Chondrocyte (in vitro differentiated cells): ENCODE measurements at regions not wholly inside any gene's neighbourhood (a gene's known extent, or its start where the extent isn't known, plus 50 kb on each side); places are given as distances from the start of the nearest gene placed in this dataset.

Source experiments
- DNase-seq: peaks from one replicate; pipeline ENCODE4 v3.0.0; 2021; ENCODE audit warnings: mixed read lengths, low spot score
- H3K27ac Mint-ChIP-seq: one replicate; pipeline ENCODE4 v1.8.0; 2021; ENCODE audit warnings: mild to moderate bottlenecking, moderate library complexity, mixed read lengths; ENCODE audit not compliant: unreplicated experiment
- H3K27me3 Mint-ChIP-seq: 2 replicates; pipeline ENCODE4 v1.8.0; 2021; ENCODE audit warnings: low read depth, mixed read lengths
- H3K36me3 Mint-ChIP-seq: 2 replicates; pipeline ENCODE4 v1.8.0; 2021; ENCODE audit warnings: low read depth, mixed read lengths
- H3K4me1 Mint-ChIP-seq: 2 replicates; pipeline ENCODE4 v1.8.0; 2021; ENCODE audit warnings: low read depth, mild to moderate bottlenecking, mixed read lengths
- H3K4me3 Mint-ChIP-seq: one replicate; pipeline ENCODE4 v1.8.0; 2021; ENCODE audit warnings: mild to moderate bottlenecking, moderate library complexity, mixed read lengths; ENCODE audit not compliant: unreplicated experiment
- H3K9me3 Mint-ChIP-seq: 2 replicates; pipeline ENCODE4 v1.8.0; 2021; ENCODE audit warnings: low read depth, mixed read lengths
- CTCF ChIP-seq: fragments of 200-600 bp; sonication (generic); IDR thresholded peaks from 2 replicates; pipeline ENCODE4 v1.5.0; 2021; ENCODE audit warnings: antibody characterized with exemption, mild to moderate bottlenecking, moderate library complexity

GRCh38 chr4:8779490-8779932, 92.1 kb downstream of the HMX1 start:
- no peaks in the 10 kb centered on the region for H3K27me3 Mint-ChIP-seq
- H3K27ac Mint-ChIP-seq = no peak overlapping the region
- TF ChIP-seq CTCF = no peak
- DNase-seq = no peak
- no peak overlapping the region for H3K4me3 Mint-ChIP-seq
- H3K4me1 Mint-ChIP-seq = no peaks in the 10 kb centered on the region
- H3K9me3 Mint-ChIP-seq = no peaks in the 10 kb centered on the region
- H3K36me3 Mint-ChIP-seq = no peaks in the 10 kb centered on the region

GRCh38 chr4:8778760-8779159, 92.9 kb downstream of the HMX1 start:
- H3K4me3 Mint-ChIP-seq = no peak overlapping the region
- H3K4me1 Mint-ChIP-seq = no peaks in the 10 kb centered on the region
- H3K27ac Mint-ChIP-seq = no peak overlapping the region
- no peaks in the 10 kb centered on the region for H3K27me3 Mint-ChIP-seq
- no peak for TF ChIP-seq CTCF
- DNase-seq = no peak
- no peaks in the 10 kb centered on the region for H3K9me3 Mint-ChIP-seq
- no peaks in the 10 kb centered on the region for H3K36me3 Mint-ChIP-seq

- TF ChIP-seq CTCF = no peak
- Mint-ChIP-seq H3K27me3 (no peaks in the 10 kb centered on the region), H3K4me1 (no peaks in the 10 kb centered on the region), H3K27ac (no peak overlapping the region), H3K4me3 (no peak overlapping the region), H3K9me3 (no peaks in the 10 kb centered on the region), H3K36me3 (no peaks in the 10 kb centered on the region)
- DNase-seq = peak; percentile 66
Measured at GRCh38 chr4:8778291-8778690, 93.3 kb downstream of the HMX1 start.

GRCh38 chr4:8777320-8778196, 94.1 kb downstream of the HMX1 start:
- TF ChIP-seq CTCF = no peak
- peak; percentile 87 for DNase-seq
- H3K9me3 Mint-ChIP-seq = no peaks in the 10 kb centered on the region
- H3K27ac Mint-ChIP-seq = no peak overlapping the region
- no peaks in the 10 kb centered on the region for H3K4me1 Mint-ChIP-seq
- H3K4me3 Mint-ChIP-seq = no peak overlapping the region
- no peaks in the 10 kb centered on the region for H3K27me3 Mint-ChIP-seq
- no peaks in the 10 kb centered on the region for H3K36me3 Mint-ChIP-seq

- Mint-ChIP-seq H3K4me3 (no peak overlapping the region), H3K4me1 (no peaks in the 10 kb centered on the region), H3K9me3 (no peaks in the 10 kb centered on the region), H3K36me3 (no peaks in the 10 kb centered on the region), H3K27me3 (no peaks in the 10 kb centered on the region), H3K27ac (no peak overlapping the region)
- TF ChIP-seq CTCF = no peak
- peak; percentile 50 for DNase-seq
Measured at GRCh38 chr4:8776366-8776765, 95.3 kb downstream of the HMX1 start.
